Glomerular endothelial cell (primary cell): ENCODE measurements at regions not wholly inside any gene's neighbourhood (a gene's known extent, or its start where the extent isn't known, plus 50 kb on each side); places are given as distances from the start of the nearest gene placed in this dataset.

Source experiments
- DNase-seq: peaks from one replicate; pipeline ENCODE4 v3.0.0-alpha.2; 2011; ENCODE audit warnings: low read depth, low spot score; ENCODE audit errors: extremely low read depth

GRCh38 chr10:33569702-33570101 is 235.2 kb upstream of the NRP1 start:
- DNase-seq, result no peak

DNA sequence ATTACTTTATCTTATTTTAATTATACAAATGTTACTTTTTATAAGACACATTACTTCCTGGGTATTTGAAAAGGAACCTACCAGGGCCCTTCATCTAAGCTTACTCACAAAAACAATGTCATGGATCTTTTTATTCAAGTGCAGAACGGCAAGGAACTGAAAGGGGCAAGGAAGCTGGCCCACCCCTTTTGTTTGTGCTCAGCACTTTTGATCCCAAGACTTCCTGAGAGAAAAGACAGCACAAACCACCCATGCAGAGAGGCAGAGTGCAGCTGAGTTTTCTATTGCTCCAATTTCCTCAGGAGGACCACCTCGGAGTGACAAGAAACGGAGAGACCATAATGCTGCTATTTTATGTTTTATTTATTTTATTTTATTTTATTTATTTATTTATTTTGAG is 232.0 kb upstream of the NRP1 start:
- DNase-seq, result no peak

GRCh38 chr10:33566001-33566400 is 231.5 kb upstream of the NRP1 start:
- DNase-seq, result no peak

DNA sequence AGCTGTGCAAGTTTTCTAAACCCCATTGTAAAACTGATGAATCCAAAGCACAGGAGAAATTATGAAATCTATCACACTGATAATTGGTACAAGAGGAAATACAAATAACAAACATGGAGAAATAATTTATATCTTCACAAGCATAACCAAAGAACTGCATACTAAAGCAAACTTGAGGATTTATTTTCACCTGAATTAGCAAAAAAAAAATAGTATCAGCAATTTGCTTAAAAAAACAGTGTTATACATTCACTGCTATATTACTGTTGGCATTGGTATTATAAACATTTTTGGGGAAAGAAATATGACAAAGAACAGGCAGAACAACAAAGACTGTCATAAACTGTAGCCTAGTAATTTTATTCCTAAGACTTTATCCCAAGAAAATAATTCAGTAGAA is 230.8 kb upstream of the NRP1 start:
- no peak for DNase-seq

DNA sequence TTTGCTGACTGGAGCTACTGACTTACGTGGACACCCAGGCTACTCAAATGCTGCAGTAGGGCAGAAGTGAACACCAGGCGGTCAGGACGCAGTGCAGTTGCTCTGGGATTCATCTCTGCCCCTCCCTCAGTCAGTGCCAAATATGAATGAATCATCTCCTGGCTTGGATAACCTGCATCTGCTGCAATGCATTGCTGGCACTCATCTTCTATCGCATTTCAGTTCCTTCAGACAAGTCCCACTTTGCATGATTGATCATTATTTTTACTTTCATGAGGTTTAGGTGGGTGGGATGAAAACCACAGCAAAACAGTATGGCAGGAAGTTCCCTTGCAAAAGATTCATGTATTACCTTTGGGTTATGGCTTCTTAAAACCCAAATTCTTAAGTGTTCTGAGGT is 224.6 kb upstream of the NRP1 start:
- no peak for DNase-seq

GRCh38 chr10:33557313-33557712 is 222.8 kb upstream of the NRP1 start:
- no peak for DNase-seq

GRCh38 chr10:33556620-33557019 is 222.2 kb upstream of the NRP1 start:
- no peak for DNase-seq

- no peak for DNase-seq
Observed at GRCh38 chr10:33556103-33556502, 221.6 kb upstream of the NRP1 start.

DNA sequence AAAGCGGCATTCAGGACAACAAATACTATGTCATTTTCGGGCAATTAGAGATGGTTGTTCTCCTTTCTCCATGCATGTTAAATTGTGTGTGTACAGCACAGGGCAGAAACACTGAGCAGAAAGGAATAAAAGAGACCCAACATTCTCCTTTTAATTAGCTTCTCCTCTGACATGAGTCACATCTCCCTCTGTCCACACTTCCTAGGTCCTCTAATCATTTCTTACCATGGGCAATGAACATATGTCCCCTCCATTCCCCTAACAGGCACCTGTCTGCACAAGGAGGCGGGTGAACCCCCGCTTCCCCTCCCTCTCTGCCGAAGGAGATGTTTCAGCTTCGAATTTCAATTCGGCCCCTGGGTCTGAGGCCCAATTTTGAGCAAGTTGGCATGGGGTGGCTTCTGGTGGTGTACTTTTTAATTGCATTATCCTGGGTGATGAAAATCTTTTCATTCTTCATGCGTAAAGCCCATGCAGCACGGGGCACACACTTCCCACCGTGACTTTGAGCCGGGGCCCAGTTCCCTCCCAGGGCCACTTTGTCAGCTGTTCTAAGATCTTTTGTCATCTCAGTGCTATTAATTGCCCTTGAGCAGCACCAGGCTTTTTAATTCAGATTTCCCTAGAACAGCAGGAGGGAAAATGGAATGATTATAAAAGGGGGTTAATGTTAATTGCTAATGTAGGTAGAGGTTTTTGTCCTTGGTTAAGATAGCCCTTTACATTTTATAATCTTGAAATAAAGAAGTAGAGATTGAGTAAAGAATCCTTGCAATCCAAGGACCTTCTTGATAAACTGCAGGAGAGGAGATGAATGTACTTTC is 219.5 kb upstream of the NRP1 start:
- DNase-seq, result no peak

GRCh38 chr10:33552290-33552689 is 217.8 kb upstream of the NRP1 start:
- DNase-seq, result no peak

- DNase-seq, result no peak
Observed at GRCh38 chr10:33550811-33551210, 216.3 kb upstream of the NRP1 start.

DNA sequence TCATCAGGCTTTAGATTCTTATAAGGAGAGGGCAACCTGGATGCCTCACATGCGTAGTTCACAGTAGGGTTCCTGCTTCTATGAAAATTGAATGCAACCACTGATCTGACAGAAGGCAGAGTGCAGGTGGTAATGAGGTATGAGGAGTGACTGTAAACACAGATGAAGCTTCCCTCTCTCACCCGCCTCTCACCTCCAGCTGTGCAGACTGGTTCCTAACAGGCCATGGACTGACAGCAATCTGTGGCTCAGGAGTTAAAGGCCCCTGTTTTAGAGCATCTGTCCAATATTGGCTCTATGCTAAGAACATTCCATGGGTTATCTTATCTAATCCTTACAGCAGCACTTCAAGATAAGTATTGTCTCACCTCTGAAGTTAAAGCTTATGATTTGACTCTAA is 213.5 kb upstream of the NRP1 start:
- no peak for DNase-seq

GRCh38 chr10:33546031-33546430 is 211.6 kb upstream of the NRP1 start:
- DNase-seq, result no peak

DNA sequence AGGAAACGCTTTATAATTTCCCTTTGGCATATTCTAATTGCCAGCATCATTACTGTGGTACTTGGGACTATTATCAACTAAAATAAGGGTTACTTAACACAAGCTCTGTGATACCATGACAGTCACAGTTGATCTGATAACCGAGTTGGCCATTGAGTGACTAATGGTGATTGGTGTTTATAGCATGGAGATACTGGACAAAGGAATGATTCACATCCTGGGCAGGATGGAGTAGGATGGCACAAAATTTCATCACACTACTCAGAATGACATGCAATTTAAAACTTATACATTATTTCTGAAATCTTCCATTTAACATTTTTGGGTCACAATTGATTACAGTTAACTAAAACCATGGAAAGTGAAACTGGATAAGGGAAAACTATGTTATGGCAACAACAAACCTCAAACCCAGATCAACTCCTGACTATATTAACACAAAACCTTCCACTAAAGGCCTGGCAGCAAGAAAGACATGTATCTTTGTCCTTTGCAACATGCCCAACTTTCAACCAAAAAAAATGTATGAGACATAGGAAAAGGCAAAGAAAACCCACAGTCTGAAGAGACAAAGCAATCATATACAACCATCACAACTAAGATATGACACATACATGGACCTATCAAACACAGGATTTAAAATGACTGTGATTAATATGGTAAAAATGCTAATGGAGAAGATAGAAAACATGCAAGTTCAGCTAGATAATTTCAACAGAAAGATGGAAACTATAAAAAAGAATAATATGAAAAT is 208.5 kb upstream of the NRP1 start:
- DNase-seq, result no peak

GRCh38 chr10:33539116-33539515 is 204.6 kb upstream of the NRP1 start:
- no peak for DNase-seq

DNA sequence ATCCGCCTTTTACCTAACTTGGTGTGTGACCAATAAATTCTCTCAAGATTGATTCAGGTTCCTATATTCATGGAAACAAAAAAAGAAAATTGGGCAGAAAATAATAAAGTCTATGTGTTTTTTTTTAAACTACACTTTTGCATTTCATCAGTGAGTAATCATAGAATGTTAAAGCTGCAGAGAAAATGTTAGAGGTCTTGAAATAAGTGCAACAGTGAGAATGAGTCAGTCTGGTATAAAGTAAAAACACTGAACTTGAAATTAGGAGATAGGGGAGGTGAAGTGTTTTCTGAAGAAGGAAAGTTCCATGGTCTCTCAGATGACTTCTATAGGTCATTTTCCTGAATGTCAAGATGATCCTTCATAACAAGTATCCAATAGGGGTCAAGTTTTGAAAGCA is 202.6 kb upstream of the NRP1 start:
- no peak for DNase-seq

DNA sequence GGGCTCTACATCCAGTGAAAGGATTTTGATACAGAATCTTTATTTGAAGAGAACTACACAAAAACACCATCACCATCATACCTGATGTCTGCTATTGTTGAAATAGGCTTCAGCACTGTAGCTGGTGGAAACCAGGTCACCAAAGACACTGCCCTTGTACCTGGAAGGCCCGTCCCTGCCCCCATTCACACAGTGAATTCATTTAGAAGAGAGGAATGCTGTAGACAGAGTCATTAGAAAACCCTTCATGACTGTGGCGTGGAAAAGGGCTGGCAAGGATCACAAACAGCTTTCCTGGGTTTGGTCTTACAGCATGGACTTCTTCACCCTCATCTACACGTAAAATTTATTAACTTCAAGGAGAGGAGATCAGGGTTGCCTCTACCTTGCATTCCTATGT is 202.0 kb upstream of the NRP1 start:
- DNase-seq, result no peak

- no peak for DNase-seq
Observed at GRCh38 chr10:33535866-33536265, 201.4 kb upstream of the NRP1 start.

DNA sequence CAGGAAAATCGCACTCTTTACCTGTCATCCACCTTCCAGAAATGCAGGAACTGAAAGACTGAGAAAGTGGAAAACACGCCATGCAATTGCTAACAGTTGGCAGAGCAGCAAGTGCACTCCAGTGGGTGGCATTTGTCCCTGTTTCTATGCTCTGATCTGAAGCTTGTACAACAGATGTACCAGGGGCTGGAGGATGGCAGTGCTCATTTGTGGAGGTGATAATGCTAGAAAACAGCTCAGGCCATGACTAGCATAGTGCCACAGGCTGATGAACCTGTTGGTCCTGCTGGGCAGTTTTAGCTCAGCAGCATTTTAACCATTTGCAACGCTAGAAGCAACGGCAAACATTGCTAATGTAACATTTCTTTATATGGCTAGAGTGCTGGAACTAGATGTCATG is 199.9 kb upstream of the NRP1 start:
- DNase-seq, result no peak

GRCh38 chr10:33533612-33534011 is 199.1 kb upstream of the NRP1 start:
- no peak for DNase-seq

DNA sequence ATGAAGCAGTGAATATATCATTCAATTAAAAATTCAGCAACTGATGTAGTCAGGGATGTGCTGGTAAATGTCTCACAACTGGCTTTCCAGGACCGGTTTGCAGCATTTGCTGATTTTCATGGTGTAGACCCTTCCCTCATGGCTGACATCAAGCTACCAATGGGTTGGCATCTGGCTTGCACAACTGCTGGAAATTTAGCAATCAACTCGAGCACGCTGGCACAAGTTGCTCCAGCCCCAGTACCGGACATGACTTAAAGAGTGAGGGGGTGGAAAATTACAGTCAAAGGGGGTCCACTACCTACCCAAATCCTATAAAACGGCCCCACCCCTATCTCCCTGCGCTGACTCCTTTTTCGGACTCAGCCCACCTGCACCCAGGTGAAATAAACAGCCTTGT is 198.4 kb upstream of the NRP1 start:
- no peak for DNase-seq

- DNase-seq, result no peak
Observed at GRCh38 chr10:33529234-33529633, 194.8 kb upstream of the NRP1 start.
